Osteocyte (in vitro differentiated cells): ENCODE measurements at regions not wholly inside any gene's neighbourhood (a gene's known extent, or its start where the extent isn't known, plus 50 kb on each side); places are given as distances from the start of the nearest gene placed in this dataset.

ENCODE experiments used
- DNase-seq: peaks from one replicate; pipeline ENCODE4 v3.0.0; 2021; ENCODE audit warnings: mixed read lengths; ENCODE audit not compliant: unreplicated experiment; ENCODE audit errors: extremely low spot score
- H3K27ac Mint-ChIP-seq: one replicate; pipeline ENCODE4 v1.8.0; 2021; ENCODE audit warnings: mild to moderate bottlenecking, mixed read lengths; ENCODE audit not compliant: unreplicated experiment
- H3K27me3 Mint-ChIP-seq: one replicate; pipeline ENCODE4 v1.8.0; 2021; ENCODE audit warnings: mixed read lengths; ENCODE audit not compliant: unreplicated experiment
- H3K36me3 Mint-ChIP-seq: one replicate; pipeline ENCODE4 v1.8.0; 2021; ENCODE audit warnings: mixed read lengths; ENCODE audit not compliant: unreplicated experiment
- H3K4me1 Mint-ChIP-seq: one replicate; pipeline ENCODE4 v1.8.0; 2021; ENCODE audit warnings: mixed read lengths; ENCODE audit not compliant: unreplicated experiment
- H3K4me3 Mint-ChIP-seq: one replicate; pipeline ENCODE4 v1.8.0; 2021; ENCODE audit warnings: mild to moderate bottlenecking, moderate library complexity, mixed read lengths; ENCODE audit not compliant: unreplicated experiment
- H3K9me3 Mint-ChIP-seq: one replicate; pipeline ENCODE4 v1.8.0; 2021; ENCODE audit warnings: mixed read lengths; ENCODE audit not compliant: unreplicated experiment
- CTCF ChIP-seq: fragments of 200-600 bp; sonication (generic); IDR thresholded peaks from 2 replicates; pipeline ENCODE4 v1.5.0; 2021; ENCODE audit warnings: antibody characterized with exemption, mild to moderate bottlenecking, moderate library complexity

GRCh38 chr15:93417631-93418030 lies 328.6 kb upstream of the RGMA start:
- no peak for TF ChIP-seq CTCF

GRCh38 chr15:93417156-93417555 lies 328.1 kb upstream of the RGMA start:
- Mint-ChIP-seq H3K36me3 (no peaks in the 10 kb centered on the region), H3K27ac (no peak overlapping the region), H3K4me1 (no peaks in the 10 kb centered on the region), H3K4me3 (no peak overlapping the region), H3K27me3 (no peaks in the 10 kb centered on the region), H3K9me3 (peaks cover 6% of the 10 kb centered on the region)
- no peak for DNase-seq
- no peak for TF ChIP-seq CTCF

More at GRCh38 chr15:93417631-93418030, 328.6 kb upstream of the RGMA start:
- no peak for DNase-seq
- H3K9me3 Mint-ChIP-seq = peaks cover 5% of the 10 kb centered on the region
- no peak overlapping the region for H3K27ac Mint-ChIP-seq
- H3K4me3 Mint-ChIP-seq = no peak overlapping the region
- H3K4me1 Mint-ChIP-seq = no peaks in the 10 kb centered on the region
- no peaks in the 10 kb centered on the region for H3K27me3 Mint-ChIP-seq
- no peaks in the 10 kb centered on the region for H3K36me3 Mint-ChIP-seq

- peaks cover 15% of the 10 kb centered on the region for H3K9me3 Mint-ChIP-seq
- H3K4me3 Mint-ChIP-seq = no peak overlapping the region
- no peaks in the 10 kb centered on the region for H3K4me1 Mint-ChIP-seq
- no peak overlapping the region for H3K27ac Mint-ChIP-seq
- no peak for TF ChIP-seq CTCF
- H3K27me3 Mint-ChIP-seq = no peaks in the 10 kb centered on the region
- DNase-seq = no peak
- no peaks in the 10 kb centered on the region for H3K36me3 Mint-ChIP-seq
These were observed 326.6 kb upstream of the RGMA start for GRCh38 chr15:93415576-93415975.

GRCh38 chr15:93414576-93415231 lies 325.7 kb upstream of the RGMA start:
- H3K27me3 Mint-ChIP-seq = no peaks in the 10 kb centered on the region
- peaks cover 15% of the 10 kb centered on the region for H3K9me3 Mint-ChIP-seq
- no peak for TF ChIP-seq CTCF
- H3K27ac Mint-ChIP-seq = no peak overlapping the region
- H3K4me1 Mint-ChIP-seq = no peaks in the 10 kb centered on the region
- H3K4me3 Mint-ChIP-seq = no peak overlapping the region
- DNase-seq = no peak
- H3K36me3 Mint-ChIP-seq = no peaks in the 10 kb centered on the region

GRCh38 chr15:93413745-93414144 lies 324.7 kb upstream of the RGMA start:
- Mint-ChIP-seq H3K36me3 (no peaks in the 10 kb centered on the region), H3K27me3 (no peaks in the 10 kb centered on the region), H3K27ac (no peak overlapping the region), H3K4me1 (no peaks in the 10 kb centered on the region), H3K4me3 (no peak overlapping the region), H3K9me3 (peaks cover 15% of the 10 kb centered on the region)
- TF ChIP-seq CTCF = no peak
- DNase-seq = no peak
